ENCODE measurements at regions not wholly inside any gene's neighbourhood (a gene's known extent, or its start where the extent isn't known, plus 50 kb on each side); places are given as distances from the start of the nearest gene placed in this dataset.

DNA sequence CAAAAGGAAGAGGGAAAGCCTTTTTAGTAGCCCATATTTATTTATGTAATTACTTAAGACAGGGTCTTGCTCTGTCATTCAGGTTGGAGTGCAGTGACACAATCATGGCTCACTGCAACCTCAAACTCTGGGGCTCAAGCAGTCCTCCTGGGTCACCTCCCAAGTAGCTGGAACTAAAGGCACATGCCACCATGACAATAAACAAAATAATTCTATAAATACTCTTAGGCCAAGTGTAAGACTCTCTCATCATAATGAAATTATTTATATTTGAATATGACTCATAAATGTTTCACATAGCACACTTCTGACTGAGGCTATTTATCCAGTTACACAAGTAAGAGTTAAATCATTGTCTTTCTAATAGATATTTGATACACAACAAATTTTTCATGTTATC, 314.7 kb downstream of the AMY1C start:
- Histone ChIP-seq H3K27ac (ENCODE audit: low read length) (no peak overlapping the region), H3K9me3 (ENCODE audit: insufficient read depth, low read length) (no peaks in the 10 kb centered on the region), H3K4me1 (ENCODE audit: low read length) (no peaks in the 10 kb centered on the region), H3K4me2 (ENCODE audit: low read length) (no peak overlapping the region), H2AFZ (ENCODE audit: low read depth, low read length) (no peak overlapping the region), H3K9ac (ENCODE audit: low read length) (no peak overlapping the region), H4K20me1 (ENCODE audit: insufficient read depth, low read length) (no peaks in the 10 kb centered on the region), H3K36me3 (replicated peaks; ENCODE audit: low read depth, low read length) (no peaks in the 10 kb centered on the region), H3K4me3 (ENCODE audit: low read length) (no peak overlapping the region), H3K79me2 (ENCODE audit: low read length) (no peaks in the 10 kb centered on the region), H3K27me3 (ENCODE audit: low read depth, low read length) (no peaks in the 10 kb centered on the region)
- TF ChIP-seq EZH2phosphoT487 (IDR thresholded peaks at IDR 0.05; ENCODE audit: low read depth) = no peak
- TF ChIP-seq CTCF (IDR thresholded peaks at IDR 0.05; ENCODE audit: low read depth, low read length) = no peak

DNA sequence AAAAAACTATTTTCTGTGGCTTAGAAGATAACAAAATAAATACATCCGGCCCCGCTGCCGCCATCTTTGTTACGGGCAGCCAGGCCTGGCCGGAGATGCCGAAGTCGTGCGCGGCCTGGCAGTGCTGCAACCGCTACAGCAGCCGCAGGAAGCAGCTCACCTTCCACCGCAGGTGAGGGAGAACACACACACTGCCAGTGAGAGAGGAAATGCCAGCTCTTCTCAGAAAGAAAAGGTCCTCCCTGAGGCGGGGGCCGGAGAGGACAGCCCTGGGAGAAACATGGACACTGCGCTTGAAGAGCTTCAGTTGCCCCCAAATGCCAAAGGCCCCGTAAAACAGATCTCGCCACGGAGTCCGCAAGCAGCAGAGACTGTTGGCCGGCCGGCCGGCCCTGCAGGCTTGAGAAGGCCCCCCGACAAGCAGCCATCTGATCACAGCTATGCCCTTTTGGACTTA, 323.2 kb downstream of the AMY1C start:
- TF ChIP-seq CTCF (IDR thresholded peaks at IDR 0.05; ENCODE audit: low read depth, low read length) = no peak
- Histone ChIP-seq H4K20me1 (ENCODE audit: insufficient read depth, low read length) (no peaks in the 10 kb centered on the region), H3K36me3 (replicated peaks; ENCODE audit: low read depth, low read length) (no peaks in the 10 kb centered on the region), H3K9ac (ENCODE audit: low read length) (no peak overlapping the region), H3K27me3 (ENCODE audit: low read depth, low read length) (no peaks in the 10 kb centered on the region), H3K9me3 (ENCODE audit: insufficient read depth, low read length) (no peaks in the 10 kb centered on the region), H2AFZ (ENCODE audit: low read depth, low read length) (no peak overlapping the region), H3K27ac (ENCODE audit: low read length) (no peak overlapping the region), H3K4me2 (ENCODE audit: low read length) (no peak overlapping the region), H3K4me3 (ENCODE audit: low read length) (no peak overlapping the region), H3K4me1 (ENCODE audit: low read length) (no peaks in the 10 kb centered on the region), H3K79me2 (ENCODE audit: low read length) (no peaks in the 10 kb centered on the region)

DNA sequence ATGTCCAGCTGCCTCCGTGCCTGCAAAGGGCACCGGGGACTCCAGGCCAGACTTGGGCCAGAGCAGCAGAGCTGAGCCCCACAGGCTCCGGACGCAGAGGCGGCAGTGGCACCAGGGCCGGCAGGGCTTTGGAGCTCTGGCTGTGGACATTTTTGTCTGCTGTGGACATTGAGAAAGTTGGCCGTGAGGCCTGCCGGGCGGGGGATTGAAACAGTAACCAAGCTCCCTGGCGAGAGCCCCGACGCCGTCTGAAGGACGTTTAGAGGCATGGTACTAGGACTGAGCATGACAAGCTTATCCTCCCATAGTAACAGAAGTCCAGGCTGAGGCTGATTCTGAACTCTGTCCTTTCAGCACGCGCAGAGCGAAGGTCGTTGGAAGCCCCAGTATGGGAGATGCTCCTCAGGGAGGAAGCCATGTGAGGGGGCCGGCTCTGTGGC, 323.8 kb downstream of the AMY1C start:
- TF ChIP-seq EZH2phosphoT487 (IDR thresholded peaks at IDR 0.05; ENCODE audit: low read depth) = no peak
- no peak for TF ChIP-seq CTCF (IDR thresholded peaks at IDR 0.05; ENCODE audit: low read depth, low read length)
- H3K79me2 ChIP-seq (ENCODE audit: low read length) = no peaks in the 10 kb centered on the region
- H3K4me3 ChIP-seq (ENCODE audit: low read length) = no peak overlapping the region
- H2AFZ ChIP-seq (ENCODE audit: low read depth, low read length) = no peak overlapping the region
- H3K9me3 ChIP-seq (ENCODE audit: insufficient read depth, low read length) = no peaks in the 10 kb centered on the region
- H3K4me2 ChIP-seq (ENCODE audit: low read length) = no peak overlapping the region
- no peaks in the 10 kb centered on the region for H3K4me1 ChIP-seq (ENCODE audit: low read length)
- H4K20me1 ChIP-seq (ENCODE audit: insufficient read depth, low read length) = no peaks in the 10 kb centered on the region
- no peaks in the 10 kb centered on the region for H3K36me3 ChIP-seq (replicated peaks; ENCODE audit: low read depth, low read length)
- no peak overlapping the region for H3K27ac ChIP-seq (ENCODE audit: low read length)
- no peak overlapping the region for H3K9ac ChIP-seq (ENCODE audit: low read length)
- no peaks in the 10 kb centered on the region for H3K27me3 ChIP-seq (ENCODE audit: low read depth, low read length)

- H3K4me3 ChIP-seq (ENCODE audit: low read length) = no peak overlapping the region
- H3K9me3 ChIP-seq (ENCODE audit: insufficient read depth, low read length) = no peaks in the 10 kb centered on the region
- peaks cover 32% of the 10 kb centered on the region for H3K4me1 ChIP-seq (ENCODE audit: low read length)
- no peaks in the 10 kb centered on the region for H4K20me1 ChIP-seq (ENCODE audit: insufficient read depth, low read length)
- H3K4me2 ChIP-seq (ENCODE audit: low read length) = peak overlapping the region; percentile 30; the same call in 1 of the 2 replicates
- TF ChIP-seq CTCF (IDR thresholded peaks at IDR 0.05; ENCODE audit: low read depth, low read length) = peak; percentile 40
- TF ChIP-seq EZH2phosphoT487 (IDR thresholded peaks at IDR 0.05; ENCODE audit: low read depth) = no peak
- 0 out of 2 replicates have a peak overlapping the region, but pooled peaks have one; percentile 23 for H2AFZ ChIP-seq (ENCODE audit: low read depth, low read length)
- H3K36me3 ChIP-seq (replicated peaks; ENCODE audit: low read depth, low read length) = no peaks in the 10 kb centered on the region
- no peaks in the 10 kb centered on the region for H3K27me3 ChIP-seq (ENCODE audit: low read depth, low read length)
- H3K27ac ChIP-seq (ENCODE audit: low read length) = no peak overlapping the region
- H3K79me2 ChIP-seq (ENCODE audit: low read length) = no peaks in the 10 kb centered on the region
- no peak overlapping the region for H3K9ac ChIP-seq (ENCODE audit: low read length)
These were observed 332.5 kb downstream of the AMY1C start for GRCh38 chr1:104082221-104082620.

Data from OCI-LY3 (cell line).